ENCODE measurements at regions not wholly inside any gene's neighbourhood (a gene's known extent, or its start where the extent isn't known, plus 50 kb on each side); places are given as distances from the start of the nearest gene placed in this dataset.

- H2AFZ ChIP-seq (ENCODE audit: low read depth): no peak overlapping the region
These were observed 87.2 kb downstream of the MICALL2 start for GRCh38 chr7:1372063-1372462.

DNA sequence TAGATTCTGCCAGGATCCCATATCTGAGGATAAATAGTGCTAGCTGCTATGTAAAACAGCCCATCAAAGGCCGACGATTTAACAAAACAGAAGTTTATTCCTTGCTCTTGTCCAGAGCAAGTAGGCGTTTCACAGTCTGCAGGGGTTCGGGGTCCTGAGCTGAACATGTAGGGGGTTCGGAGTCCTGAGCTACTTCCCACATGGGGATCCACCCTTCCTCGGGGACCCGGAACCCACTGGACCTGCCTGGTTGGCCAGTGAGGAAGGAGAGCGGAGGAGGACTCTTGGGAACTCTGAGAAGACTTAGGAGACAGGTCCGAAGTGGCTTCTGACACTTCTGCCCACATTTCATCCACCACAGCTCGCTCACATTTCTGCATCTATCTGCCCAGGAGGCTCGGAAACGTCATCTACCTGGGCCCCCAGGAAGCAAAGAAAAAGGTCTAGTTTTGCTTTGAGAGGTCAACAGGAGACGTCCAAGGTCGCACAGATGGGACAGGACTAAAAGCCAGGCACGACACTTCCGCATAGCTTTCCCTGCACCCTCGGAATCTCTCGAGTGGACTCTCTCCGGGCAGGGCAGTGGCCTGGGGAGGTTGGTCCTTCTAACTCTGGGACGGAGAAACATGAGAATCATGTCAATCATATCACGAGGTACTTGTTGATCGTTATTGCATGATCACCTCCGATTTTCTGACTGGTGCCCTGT is 86.4 kb downstream of the MICALL2 start:
- Histone ChIP-seq H4K20me1 (ENCODE audit: insufficient read depth) (no peaks in the 10 kb centered on the region), H3K27ac (no peak overlapping the region), H3K36me3 (ENCODE audit: insufficient read depth) (no peaks in the 10 kb centered on the region), H3K4me2 (no peak overlapping the region), H3K79me2 (ENCODE audit: insufficient read depth, low read depth) (no peaks in the 10 kb centered on the region), H3K4me1 (ENCODE audit: low read depth, poor library complexity, severe bottlenecking) (no peaks in the 10 kb centered on the region), H3K27me3 (ENCODE audit: insufficient read depth, low read depth) (peaks cover 78% of the 10 kb centered on the region), H3K4me3 (IDR thresholded peaks at IDR 0.05; ENCODE audit: insufficient read depth, low read depth, low read length) (no peak overlapping the region), H2AFZ (ENCODE audit: low read depth) (no peak overlapping the region), H3K9ac (no peak overlapping the region)
- no peak for TF ChIP-seq CTCF (conservative IDR thresholded peaks at IDR 0.05; ENCODE audit: low read depth, low read length)

More at GRCh38 chr7:1372063-1372462, 87.2 kb downstream of the MICALL2 start:
- H4K20me1 ChIP-seq (ENCODE audit: insufficient read depth): no peaks in the 10 kb centered on the region
- H3K4me2 ChIP-seq: no peak overlapping the region
- H3K79me2 ChIP-seq (ENCODE audit: insufficient read depth, low read depth): no peaks in the 10 kb centered on the region
- peaks cover 72% of the 10 kb centered on the region for H3K27me3 ChIP-seq (ENCODE audit: insufficient read depth, low read depth)
- no peak overlapping the region for H3K4me3 ChIP-seq (IDR thresholded peaks at IDR 0.05; ENCODE audit: insufficient read depth, low read depth, low read length)
- no peak for TF ChIP-seq CTCF (conservative IDR thresholded peaks at IDR 0.05; ENCODE audit: low read depth, low read length)
- H3K4me1 ChIP-seq (ENCODE audit: low read depth, poor library complexity, severe bottlenecking): no peaks in the 10 kb centered on the region
- no peaks in the 10 kb centered on the region for H3K36me3 ChIP-seq (ENCODE audit: insufficient read depth)
- H3K9ac ChIP-seq: no peak overlapping the region
- H3K27ac ChIP-seq: no peak overlapping the region

DNA sequence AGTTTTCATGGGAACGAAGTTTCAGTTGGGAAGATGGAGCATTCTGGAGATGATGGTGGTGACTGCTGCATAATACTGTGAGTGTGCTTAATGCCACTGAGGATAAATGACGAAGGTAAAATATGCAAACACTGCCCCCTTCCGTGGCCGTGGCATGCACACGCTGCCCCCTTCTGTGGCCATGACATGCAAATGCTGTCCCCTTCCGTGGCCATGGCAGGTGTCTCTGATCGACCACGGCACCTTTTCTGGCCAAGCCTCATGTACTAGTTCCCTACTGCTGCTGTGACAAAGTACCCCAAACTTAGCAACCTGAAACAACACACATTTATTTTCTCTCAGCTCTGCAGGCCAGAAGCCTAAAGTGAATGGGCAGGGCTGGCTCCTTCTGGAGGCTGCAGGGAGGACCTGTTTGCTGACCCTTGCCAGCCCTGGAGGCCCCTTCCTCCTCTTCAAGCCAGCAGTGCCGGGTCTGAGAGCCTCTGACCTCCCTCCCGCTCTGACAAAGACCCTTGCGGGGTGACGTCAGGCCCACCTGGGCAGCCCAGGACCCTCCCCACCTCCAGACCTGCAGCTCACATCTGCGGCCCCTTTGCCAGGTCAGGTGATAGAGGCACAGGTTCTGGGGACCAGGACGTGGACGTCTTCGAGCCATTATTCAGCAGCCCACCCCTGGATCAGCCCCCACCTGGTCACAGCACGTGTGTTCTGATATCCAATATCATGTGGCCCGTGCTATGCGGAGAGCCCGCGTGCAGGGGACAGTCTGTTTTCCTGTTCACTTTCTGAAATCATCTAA is 82.0 kb downstream of the MICALL2 start:
- Histone ChIP-seq H3K27me3 (ENCODE audit: insufficient read depth, low read depth) (peaks cover 86% of the 10 kb centered on the region), H3K36me3 (ENCODE audit: insufficient read depth) (no peaks in the 10 kb centered on the region), H3K79me2 (ENCODE audit: insufficient read depth, low read depth) (no peaks in the 10 kb centered on the region), H3K4me3 (IDR thresholded peaks at IDR 0.05; ENCODE audit: insufficient read depth, low read depth, low read length) (no peak overlapping the region), H3K27ac (no peak overlapping the region), H3K9ac (no peak overlapping the region), H3K4me1 (ENCODE audit: low read depth, poor library complexity, severe bottlenecking) (no peaks in the 10 kb centered on the region), H3K4me2 (no peak overlapping the region), H4K20me1 (ENCODE audit: insufficient read depth) (no peaks in the 10 kb centered on the region), H2AFZ (ENCODE audit: low read depth) (no peak overlapping the region)
- TF ChIP-seq CTCF (conservative IDR thresholded peaks at IDR 0.05; ENCODE audit: low read depth, low read length): no peak

GRCh38 chr7:1378610-1379601 is 80.4 kb downstream of the MICALL2 start:
- no peak overlapping the region for H3K4me2 ChIP-seq
- H3K4me3 ChIP-seq (IDR thresholded peaks at IDR 0.05; ENCODE audit: insufficient read depth, low read depth, low read length): no peak overlapping the region
- no peak for TF ChIP-seq CTCF (conservative IDR thresholded peaks at IDR 0.05; ENCODE audit: low read depth, low read length)
- no peak overlapping the region for H3K27ac ChIP-seq
- H3K79me2 ChIP-seq (ENCODE audit: insufficient read depth, low read depth): no peaks in the 10 kb centered on the region
- H2AFZ ChIP-seq (ENCODE audit: low read depth): no peak overlapping the region
- no peaks in the 10 kb centered on the region for H4K20me1 ChIP-seq (ENCODE audit: insufficient read depth)
- no peaks in the 10 kb centered on the region for H3K4me1 ChIP-seq (ENCODE audit: low read depth, poor library complexity, severe bottlenecking)
- H3K9ac ChIP-seq: no peak overlapping the region
- H3K36me3 ChIP-seq (ENCODE audit: insufficient read depth): no peaks in the 10 kb centered on the region
- peaks cover 84% of the 10 kb centered on the region for H3K27me3 ChIP-seq (ENCODE audit: insufficient read depth, low read depth)
